ENCODE measurements at regions not wholly inside any gene's neighbourhood (a gene's known extent, or its start where the extent isn't known, plus 50 kb on each side); places are given as distances from the start of the nearest gene placed in this dataset.

- no peak for TF ChIP-seq CTCF (IDR thresholded peaks at IDR 0.05)
- no peak for TF ChIP-seq POLR2A (IDR thresholded peaks at IDR 0.05)
Observed at GRCh38 chr2:52542297-52542696, 1225.3 kb upstream of the CHAC2 start.

Measured in Peyer's patch (tissue), 4 donors.